Choroid plexus epithelial cell (primary cell): ENCODE measurements at regions not wholly inside any gene's neighbourhood (a gene's known extent, or its start where the extent isn't known, plus 50 kb on each side); places are given as distances from the start of the nearest gene placed in this dataset.

Experiments used
- DNase-seq: peaks from one replicate; pipeline ENCODE4 v3.0.0-alpha.2; 2010; ENCODE audit warnings: low read depth
- H3K4me3 ChIP-seq: 2 replicates; pipeline ENCODE4 v1.5.1; 2011; ENCODE audit warnings: low read depth, mild to moderate bottlenecking, control low read depth, low read length, moderate library complexity
- TF ChIP-seq, protein P1 (sequence below): conservative IDR thresholded peaks from 2 replicates; pipeline ENCODE4 v1.5.1; 2011; ENCODE audit warnings: low read depth, mild to moderate bottlenecking, control low read depth, inconsistent platforms, low read length, moderate library complexity

DNA sequence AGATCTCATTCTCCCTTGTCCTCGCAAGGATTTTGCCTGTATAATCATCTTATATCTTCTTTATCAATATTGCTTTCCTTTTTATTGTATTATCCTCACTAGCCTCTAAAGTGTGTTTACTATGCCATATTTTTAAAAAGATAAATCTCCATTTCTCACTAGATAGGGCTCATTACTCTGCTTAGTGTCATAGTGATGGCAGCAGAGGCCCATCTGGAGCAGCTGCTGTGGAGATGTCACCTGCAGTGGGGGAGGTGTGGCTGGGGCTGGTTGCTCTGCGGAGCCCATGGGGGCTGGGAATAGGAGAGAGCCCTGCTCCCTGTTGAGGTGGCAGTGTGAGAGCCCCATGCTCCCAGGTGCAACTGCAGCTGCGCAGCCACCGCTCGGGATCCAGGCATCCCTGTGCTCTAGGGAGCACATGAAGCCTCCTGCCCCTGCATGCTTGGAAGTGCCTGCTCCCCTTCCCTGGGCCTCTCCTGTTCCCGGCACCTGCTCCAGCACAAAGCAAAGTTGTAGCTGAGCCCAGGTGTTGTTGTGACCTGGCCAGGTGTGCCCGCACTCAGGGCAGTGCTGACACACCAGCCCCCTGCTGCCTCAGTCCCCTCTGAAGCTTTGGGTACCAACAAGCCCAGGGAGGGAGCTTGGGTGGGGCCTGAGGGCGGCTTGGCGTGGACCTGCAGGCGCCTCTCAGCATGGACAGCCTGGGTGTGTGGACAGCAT is 144.6 kb upstream of the MRPS30 start:
- TF ChIP-seq, protein P1, sequence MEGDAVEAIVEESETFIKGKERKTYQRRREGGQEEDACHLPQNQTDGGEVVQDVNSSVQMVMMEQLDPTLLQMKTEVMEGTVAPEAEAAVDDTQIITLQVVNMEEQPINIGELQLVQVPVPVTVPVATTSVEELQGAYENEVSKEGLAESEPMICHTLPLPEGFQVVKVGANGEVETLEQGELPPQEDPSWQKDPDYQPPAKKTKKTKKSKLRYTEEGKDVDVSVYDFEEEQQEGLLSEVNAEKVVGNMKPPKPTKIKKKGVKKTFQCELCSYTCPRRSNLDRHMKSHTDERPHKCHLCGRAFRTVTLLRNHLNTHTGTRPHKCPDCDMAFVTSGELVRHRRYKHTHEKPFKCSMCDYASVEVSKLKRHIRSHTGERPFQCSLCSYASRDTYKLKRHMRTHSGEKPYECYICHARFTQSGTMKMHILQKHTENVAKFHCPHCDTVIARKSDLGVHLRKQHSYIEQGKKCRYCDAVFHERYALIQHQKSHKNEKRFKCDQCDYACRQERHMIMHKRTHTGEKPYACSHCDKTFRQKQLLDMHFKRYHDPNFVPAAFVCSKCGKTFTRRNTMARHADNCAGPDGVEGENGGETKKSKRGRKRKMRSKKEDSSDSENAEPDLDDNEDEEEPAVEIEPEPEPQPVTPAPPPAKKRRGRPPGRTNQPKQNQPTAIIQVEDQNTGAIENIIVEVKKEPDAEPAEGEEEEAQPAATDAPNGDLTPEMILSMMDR: no peak

DNA sequence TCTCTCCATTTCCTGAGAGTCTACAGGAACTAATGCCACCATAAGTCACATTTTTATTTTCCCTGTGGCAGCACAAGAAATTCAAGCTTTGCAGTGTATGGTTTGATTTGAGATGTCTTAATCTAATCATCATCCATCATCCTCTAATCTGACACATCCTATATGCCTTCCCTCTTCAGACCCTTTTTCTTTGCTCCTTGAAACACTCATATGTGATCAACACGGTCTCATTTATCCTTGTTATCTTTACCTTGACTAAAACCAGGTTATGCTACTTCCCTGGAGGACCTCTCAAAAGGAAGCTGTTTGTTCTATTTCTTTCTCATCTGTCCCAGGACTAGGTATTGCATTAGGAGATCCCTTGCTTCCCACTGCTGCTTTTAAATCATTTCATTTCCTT is 146.9 kb upstream of the MRPS30 start:
- TF ChIP-seq, protein P1: no peak
- no peak for DNase-seq
- no peak overlapping the region for H3K4me3 ChIP-seq

More for the DNA sequence above, 144.6 kb upstream of the MRPS30 start:
- H3K4me3 ChIP-seq: no peak overlapping the region
- DNase-seq: no peak

DNA sequence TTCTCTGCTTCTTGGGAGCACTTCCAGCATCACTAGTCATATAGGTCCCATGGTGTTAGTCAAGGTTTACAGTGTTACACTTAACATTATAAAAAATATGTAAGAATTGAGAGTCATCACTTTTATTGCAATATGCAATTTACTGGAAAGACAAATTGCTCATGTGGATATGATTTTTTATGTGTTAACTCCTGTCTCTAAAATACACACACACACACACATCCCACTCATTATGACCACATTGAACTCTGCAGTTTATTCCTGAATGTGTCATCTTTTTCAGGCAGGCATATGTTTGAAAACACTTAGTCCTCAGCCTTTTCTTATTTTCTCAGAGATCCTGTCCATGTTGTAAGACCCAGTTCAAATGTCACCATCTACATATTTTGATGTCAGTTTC is 148.5 kb upstream of the MRPS30 start:
- TF ChIP-seq, protein P1: no peak
- no peak for DNase-seq
- H3K4me3 ChIP-seq: no peak overlapping the region

DNA sequence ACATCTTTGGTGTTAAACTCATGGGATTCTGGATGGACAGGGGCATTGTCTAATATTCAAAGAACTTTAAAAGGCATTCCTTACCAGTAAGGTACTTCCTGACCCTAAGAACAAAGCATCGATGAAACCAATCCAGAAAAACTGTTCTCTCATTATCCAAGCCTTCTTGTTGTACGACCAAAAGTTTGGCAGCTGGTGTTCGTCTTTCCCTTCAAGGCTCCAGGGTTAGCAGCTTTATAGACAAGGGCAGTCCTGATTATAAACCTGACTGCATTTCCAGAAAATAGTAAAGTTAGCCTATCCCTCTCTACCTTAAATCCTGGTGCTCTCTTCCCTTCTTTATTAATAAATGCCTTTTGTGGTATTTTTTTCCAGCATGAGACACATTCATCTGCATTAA is 149.4 kb upstream of the MRPS30 start:
- TF ChIP-seq, protein P1: no peak
- no peak for DNase-seq
- no peak overlapping the region for H3K4me3 ChIP-seq

DNA sequence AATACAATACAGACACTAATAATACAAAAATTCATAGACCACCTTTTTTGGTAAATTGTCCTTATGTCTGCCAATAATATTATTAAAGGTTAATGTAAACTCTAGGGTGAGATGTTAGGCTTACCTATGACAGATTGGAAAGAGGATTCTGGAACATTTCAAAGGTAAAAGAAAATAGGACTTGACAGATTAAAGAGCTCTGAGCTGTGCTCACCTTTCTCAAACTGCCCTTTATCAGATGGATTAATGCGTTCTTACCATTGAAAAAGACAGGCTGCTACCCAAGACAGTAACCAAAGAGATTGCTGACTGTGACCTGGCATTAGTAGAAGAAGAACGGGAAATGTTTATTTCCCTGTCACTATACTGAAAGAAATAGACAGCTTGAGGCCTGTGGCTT is 156.1 kb upstream of the MRPS30 start:
- H3K4me3 ChIP-seq: no peak overlapping the region
- DNase-seq: no peak
- TF ChIP-seq, protein P1: no peak

DNA sequence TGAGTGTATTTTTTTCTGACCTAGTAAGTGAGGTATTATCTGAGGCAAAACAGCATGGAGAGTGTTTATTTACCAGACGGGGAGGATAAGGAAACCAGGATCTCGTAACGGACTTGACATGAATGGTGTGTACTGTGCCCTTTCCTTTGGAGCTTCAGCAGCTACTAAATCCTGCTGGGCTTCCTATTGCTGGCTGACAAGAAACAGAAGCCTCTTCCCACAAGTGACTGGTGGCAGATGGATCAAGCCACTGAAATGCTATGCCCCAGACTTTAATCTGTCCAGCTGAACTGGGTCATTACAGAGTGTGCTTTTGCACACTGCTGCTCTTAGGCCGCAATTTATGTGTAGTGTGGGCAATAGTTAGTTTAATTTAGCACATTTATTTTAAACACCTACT is 162.7 kb upstream of the MRPS30 start:
- no peak overlapping the region for H3K4me3 ChIP-seq
- no peak for DNase-seq
- TF ChIP-seq, protein P1: no peak

DNA sequence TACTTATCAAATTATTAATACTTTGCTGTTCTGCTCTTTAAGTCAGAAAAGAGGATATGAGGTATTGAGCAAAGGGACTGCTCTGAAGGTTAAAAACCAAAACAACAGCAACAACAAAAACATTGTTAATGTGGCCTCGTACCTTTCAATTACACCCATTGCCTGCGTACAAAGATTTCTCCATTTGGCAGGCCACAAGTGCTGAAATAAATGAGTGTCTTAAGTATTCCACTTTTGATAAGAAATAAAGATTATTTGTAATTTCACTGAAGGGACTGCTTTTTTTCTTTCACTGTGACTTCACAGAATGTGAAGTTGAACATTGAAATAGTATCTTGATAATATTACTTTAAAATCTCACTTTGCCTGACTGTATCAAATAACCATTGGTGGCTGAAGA is 163.2 kb upstream of the MRPS30 start:
- DNase-seq: no peak
- H3K4me3 ChIP-seq: no peak overlapping the region
- TF ChIP-seq, protein P1: no peak
